Uterus (tissue), 2 donors: ENCODE measurements at regions not wholly inside any gene's neighbourhood (a gene's known extent, or its start where the extent isn't known, plus 50 kb on each side); places are given as distances from the start of the nearest gene placed in this dataset.

Experiments
- POLR2A ChIP-seq, 2 donors: fragments of 450-650 bp; IDR thresholded peaks; one replicate each; pipeline ENCODE4 v1.6.1; 2016; ENCODE audit warnings: antibody characterized with exemption in 2 of 2, mild to moderate bottlenecking in 1 of 2, moderate library complexity in 1 of 2
- TF ChIP-seq, protein P1 (sequence below), 4 experiments: fragments of 200-600 bp in 2 of 4; fragments of 450-650 bp in 2 of 4; sonication (generic) in 2 of 4; IDR thresholded peaks; one replicate each; pipeline ENCODE4 v1.5.1; 2016 to 2019; ENCODE audit warnings: antibody characterized with exemption in 4 of 4, mild to moderate bottlenecking in 2 of 4, moderate library complexity in 1 of 4

DNA sequence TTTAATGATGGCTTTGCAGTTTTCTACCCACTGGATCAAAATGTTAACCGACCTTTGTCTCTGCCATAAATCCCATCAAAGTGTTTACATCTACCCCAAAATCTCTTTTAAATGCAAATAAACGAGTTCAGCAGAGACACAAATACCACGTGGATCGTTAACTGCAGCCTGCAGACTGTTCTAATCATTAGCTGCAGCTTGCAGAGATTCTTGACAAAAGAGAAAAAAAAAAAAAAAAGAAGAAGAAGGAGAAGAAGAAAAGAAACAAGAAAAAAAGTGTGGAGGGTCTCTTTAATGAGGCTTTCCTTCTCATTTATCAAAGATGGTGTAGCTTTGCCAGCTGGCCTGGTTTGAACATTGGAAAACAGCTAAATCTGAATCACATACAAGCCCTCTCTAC is 275.7 kb downstream of the NEDD1 start:
- TF ChIP-seq, protein P1, sequence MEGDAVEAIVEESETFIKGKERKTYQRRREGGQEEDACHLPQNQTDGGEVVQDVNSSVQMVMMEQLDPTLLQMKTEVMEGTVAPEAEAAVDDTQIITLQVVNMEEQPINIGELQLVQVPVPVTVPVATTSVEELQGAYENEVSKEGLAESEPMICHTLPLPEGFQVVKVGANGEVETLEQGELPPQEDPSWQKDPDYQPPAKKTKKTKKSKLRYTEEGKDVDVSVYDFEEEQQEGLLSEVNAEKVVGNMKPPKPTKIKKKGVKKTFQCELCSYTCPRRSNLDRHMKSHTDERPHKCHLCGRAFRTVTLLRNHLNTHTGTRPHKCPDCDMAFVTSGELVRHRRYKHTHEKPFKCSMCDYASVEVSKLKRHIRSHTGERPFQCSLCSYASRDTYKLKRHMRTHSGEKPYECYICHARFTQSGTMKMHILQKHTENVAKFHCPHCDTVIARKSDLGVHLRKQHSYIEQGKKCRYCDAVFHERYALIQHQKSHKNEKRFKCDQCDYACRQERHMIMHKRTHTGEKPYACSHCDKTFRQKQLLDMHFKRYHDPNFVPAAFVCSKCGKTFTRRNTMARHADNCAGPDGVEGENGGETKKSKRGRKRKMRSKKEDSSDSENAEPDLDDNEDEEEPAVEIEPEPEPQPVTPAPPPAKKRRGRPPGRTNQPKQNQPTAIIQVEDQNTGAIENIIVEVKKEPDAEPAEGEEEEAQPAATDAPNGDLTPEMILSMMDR (IDR thresholded peaks at IDR 0.05): no peak
- no peak for TF ChIP-seq POLR2A (IDR thresholded peaks at IDR 0.05)
